HG03342 (cell line): ENCODE measurements at regions not wholly inside any gene's neighbourhood (a gene's known extent, or its start where the extent isn't known, plus 50 kb on each side); places are given as distances from the start of the nearest gene placed in this dataset.
A peak's percentile ranks its signal among the peaks of the same experiment; 100 is the strongest.
"Not testable (repeated sequence)": the region's sequence is repeated elsewhere in the genome, so short reads cannot be mapped to it uniquely, and the experiment has no call there.

Experiments
- ATAC-seq: cut with Tn5 transposase; IDR thresholded peaks from one replicate; pipeline ENCODE4 v1.9.1; 2021; ENCODE audit warnings: mild to moderate bottlenecking, moderate library complexity; ENCODE audit not compliant: unreplicated experiment

DNA sequence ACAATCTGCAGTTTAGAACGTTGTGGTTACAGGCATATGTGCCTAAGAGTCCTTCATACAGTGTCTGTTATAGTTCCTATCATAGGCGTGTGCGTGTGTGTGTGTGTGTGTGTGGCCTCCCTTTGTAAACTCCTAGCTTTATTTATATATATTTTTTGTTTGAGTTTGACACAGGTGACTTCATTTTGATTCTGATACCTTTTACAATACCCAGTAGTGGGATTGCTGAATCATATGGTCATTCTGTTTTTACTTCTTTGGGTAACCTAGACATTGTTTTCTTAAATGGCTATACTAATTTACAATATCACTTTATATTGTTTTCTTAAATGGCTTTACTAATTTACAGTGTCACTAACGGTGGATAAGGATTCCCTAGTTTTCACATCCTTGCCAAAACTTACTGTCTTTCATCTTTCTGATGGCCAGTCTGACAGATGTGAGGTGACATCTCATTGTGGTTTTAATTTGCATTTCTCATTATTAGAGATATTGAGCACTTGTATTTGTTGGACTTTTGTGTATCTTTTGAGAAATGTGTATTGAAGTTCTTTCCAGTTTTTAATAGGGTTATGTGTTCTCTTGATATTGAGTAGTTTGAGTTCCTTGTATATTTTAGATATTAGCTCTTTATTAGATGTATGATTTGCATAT, 211.1 kb upstream of the NUDT6 start:
- peak; percentile 82 for ATAC-seq

- no peak for ATAC-seq
Observed at GRCh38 chr4:123144616-123145015, 222.2 kb upstream of the NUDT6 start.

- ATAC-seq = no peak
Observed at GRCh38 chr4:123158576-123158975, 236.2 kb upstream of the NUDT6 start.

GRCh38 chr4:123159479-123159878, 237.1 kb upstream of the NUDT6 start:
- no peak for ATAC-seq

GRCh38 chr4:123162859-123163258, 233.7 kb upstream of the SPRY1 start:
- ATAC-seq = no peak

DNA sequence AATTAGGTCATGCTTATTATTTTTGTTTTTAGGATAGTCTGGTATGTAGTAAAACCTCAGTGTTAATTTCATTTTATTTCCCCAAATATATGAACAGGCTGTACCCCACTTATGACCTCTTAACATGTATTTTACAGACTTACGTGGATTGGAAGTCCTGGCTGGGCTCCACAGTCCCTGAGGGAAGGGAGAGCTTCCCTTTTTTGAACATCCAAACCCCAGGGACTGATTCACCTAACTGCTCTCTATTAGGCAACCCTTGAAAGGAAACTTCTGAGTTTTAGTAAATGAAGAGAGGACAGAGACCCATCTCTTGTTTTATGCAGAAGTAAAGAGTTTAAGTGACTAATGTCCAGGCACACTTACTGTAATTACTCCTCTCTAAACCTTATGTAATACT, 233.1 kb upstream of the SPRY1 start:
- no peak for ATAC-seq

GRCh38 chr4:123166023-123166422, 230.6 kb upstream of the SPRY1 start:
- ATAC-seq = no peak

- no peak for ATAC-seq
Observed at GRCh38 chr4:123167931-123168330, 228.7 kb upstream of the SPRY1 start.

DNA sequence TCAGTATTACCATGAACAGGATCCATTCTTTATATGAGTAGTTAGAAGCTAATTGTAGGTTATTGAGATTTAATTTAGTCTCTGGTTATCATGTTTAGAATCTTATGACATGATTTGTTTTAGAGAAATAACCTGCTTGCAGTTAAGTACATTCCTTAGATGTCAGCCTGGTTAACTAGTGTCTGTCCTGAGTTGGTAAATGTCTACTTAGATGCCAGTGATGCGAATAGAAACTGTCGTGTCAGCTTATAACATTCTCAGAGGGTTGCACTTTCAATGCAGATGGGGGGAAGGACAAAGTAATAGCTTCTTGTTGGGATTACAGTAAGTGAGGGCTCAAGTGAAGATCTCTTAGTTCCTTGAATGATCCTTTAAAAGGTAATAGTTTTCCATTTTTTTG, 227.8 kb upstream of the SPRY1 start:
- no peak for ATAC-seq

- no peak for ATAC-seq
Observed at GRCh38 chr4:123170843-123171242, 225.8 kb upstream of the SPRY1 start.

GRCh38 chr4:123176605-123177004, 220.0 kb upstream of the SPRY1 start:
- ATAC-seq = no peak

- ATAC-seq = no peak
Observed at GRCh38 chr4:123182289-123182688, 214.3 kb upstream of the SPRY1 start.

- no peak for ATAC-seq
Observed at GRCh38 chr4:123183308-123183707, 213.3 kb upstream of the SPRY1 start.

GRCh38 chr4:123183754-123184153, 212.8 kb upstream of the SPRY1 start:
- ATAC-seq = not testable (repeated sequence)

GRCh38 chr4:123186731-123187130, 209.9 kb upstream of the SPRY1 start:
- ATAC-seq = no peak

- no peak for ATAC-seq
Observed at GRCh38 chr4:123190176-123190575, 206.4 kb upstream of the SPRY1 start.

DNA sequence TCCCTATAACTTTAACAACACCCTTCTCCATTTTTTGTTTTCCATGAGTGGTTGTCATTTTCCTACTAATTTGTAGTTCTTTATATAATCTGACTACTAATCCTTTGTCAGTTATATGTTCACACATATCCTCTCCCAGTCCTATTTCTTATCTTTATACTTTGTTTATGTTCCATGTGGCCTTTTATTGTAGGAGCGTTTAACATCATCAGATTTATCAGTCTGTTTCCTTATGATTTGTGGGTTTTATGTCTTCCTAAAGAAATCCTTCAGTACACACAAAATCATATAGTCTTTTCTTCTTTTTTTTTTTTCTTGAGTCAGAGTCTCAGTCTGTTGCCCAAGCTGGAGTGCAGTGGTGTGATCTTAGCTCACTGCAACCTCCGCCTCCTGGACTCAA, 204.9 kb upstream of the SPRY1 start:
- ATAC-seq = no peak

- no peak for ATAC-seq
Observed at GRCh38 chr4:123193802-123194367, 202.7 kb upstream of the SPRY1 start.

GRCh38 chr4:123198706-123199105, 197.9 kb upstream of the SPRY1 start:
- no peak for ATAC-seq

GRCh38 chr4:123200051-123200940, 196.3 kb upstream of the SPRY1 start:
- no peak for ATAC-seq

GRCh38 chr4:123204737-123205136, 191.9 kb upstream of the SPRY1 start:
- ATAC-seq = no peak

DNA sequence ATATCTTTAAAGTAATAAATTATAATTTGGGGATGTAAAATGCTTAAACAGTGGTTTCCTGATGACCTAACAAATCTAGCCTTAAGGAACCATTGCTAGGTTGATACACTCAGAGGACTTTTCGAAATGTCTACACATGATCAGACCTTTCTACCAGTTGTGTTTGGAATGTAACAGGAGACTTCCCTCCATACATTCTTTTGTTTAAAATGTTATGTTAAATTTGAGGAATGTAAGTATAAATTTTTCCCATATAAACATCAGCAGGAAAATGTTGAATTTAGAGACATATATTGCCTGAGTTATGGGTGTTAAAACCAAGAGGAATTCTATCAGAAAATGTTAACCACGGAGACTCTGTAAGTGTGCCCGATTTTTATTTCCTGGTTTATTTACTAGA, 190.6 kb upstream of the SPRY1 start:
- no peak for ATAC-seq
